ENCODE measurements at regions not wholly inside any gene's neighbourhood (a gene's known extent, or its start where the extent isn't known, plus 50 kb on each side); places are given as distances from the start of the nearest gene placed in this dataset.
"Not testable (repeated sequence)": the region's sequence is repeated elsewhere in the genome, so short reads cannot be mapped to it uniquely, and the experiment has no call there.

GRCh38 chr18:38557006-38557405 lies 991.4 kb upstream of the CELF4 start:
- no peak for DNase-seq

DNA sequence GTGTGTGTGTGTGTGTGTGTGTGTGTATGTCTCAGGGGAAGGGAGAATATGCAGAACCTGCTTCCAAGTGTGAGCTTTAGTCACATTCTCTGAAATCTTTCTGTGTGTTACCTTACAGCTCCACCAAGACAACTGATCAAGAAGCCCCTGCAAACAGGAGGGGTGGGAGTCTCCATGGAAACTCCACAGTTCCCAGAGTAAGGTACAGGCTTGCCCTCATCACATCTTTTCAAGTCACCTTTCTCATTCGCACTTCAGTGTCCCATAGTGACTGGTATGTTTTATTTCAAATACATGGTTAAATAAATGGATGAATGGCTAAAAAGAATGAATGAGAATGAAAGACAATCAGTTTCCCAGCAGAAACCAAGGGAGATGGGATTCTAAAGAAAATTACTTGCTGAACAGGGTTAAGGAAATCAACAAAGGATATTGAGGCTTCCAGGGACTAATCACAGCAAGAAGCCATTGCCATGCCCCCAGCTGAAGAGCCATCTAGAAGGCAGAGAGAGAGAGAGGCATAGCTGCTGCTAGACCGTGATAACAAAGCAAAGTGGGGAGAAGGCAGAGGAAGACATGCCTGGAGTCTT lies 987.2 kb upstream of the CELF4 start:
- no peak for DNase-seq

- DNase-seq = no peak
Measured at GRCh38 chr18:38551881-38552280, 986.3 kb upstream of the CELF4 start.

DNA sequence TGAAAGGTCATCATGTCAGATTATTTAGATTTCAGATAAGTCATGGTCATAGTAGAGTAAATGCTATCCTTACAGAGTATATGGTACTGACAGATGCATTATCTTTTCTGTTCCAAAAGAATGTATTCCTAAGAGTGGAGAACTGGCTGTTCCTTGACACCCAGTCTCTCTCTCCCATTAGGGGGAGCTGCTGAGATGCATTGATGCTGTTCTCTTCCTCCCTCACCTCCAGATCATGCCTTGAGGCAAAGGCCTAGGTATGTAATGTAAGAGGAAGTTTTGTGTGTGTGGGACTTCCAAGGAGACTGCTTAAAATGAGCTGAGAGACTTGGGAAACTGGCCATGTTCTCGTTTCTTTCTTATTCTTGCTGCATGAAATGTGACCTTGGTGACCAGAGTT lies 979.5 kb upstream of the CELF4 start:
- DNase-seq = peak; percentile 12

DNA sequence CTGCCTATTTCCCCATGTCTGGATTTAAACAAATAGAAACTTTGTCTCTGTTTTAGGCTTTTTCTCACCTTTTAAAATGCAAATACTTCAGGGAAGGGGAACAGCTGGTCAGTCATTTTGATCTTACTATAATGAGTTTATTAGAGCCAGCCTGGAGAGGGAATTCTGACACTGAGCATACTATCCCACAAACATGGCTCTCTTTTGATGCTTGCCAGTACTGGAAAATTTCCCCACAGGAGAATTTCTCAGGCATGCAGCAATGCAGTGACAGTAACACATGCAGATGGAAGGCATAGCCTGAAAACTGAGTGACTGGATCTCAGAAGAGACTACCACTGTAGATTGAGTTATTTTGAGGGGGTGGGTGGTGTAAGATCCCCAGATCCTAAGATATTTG lies 974.3 kb upstream of the CELF4 start:
- DNase-seq = no peak

GRCh38 chr18:38539371-38539770 lies 973.8 kb upstream of the CELF4 start:
- no peak for DNase-seq

DNA sequence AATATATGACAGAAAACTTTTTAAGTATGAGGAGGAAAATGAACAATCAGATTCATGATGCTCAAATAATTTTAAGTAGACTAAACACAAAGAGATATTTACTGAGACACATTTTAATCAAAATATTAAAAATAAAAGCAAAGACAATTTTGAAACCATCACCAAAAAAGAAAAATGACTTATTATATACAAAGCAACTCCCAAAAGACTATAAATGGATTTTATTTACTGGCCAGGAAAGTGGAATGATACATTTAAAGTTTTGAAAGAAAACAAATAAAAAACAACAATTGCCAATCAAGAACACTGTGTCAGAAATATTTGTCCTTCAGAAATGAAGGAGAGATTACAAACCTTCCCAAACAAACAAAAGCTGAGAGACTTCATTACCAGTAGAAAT lies 968.5 kb upstream of the CELF4 start:
- no peak for DNase-seq

DNA sequence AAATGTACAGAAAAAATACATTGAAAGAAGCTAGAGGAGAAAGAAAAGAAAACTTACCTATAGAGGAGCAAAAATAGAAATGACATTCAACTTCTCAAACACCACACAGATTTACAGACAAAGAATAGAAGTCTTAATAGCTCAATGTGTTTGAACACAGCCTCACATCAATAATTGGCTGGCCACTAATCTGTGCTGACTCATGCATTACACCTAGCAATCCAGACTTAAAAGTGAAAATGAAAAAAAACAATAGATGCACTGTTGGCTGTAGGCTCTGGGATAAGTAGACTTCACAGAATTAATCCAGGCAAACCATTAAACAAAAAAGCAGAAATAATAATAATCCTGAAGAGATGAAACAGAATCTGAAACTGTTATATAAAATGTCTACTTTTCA lies 961.3 kb upstream of the CELF4 start:
- DNase-seq = no peak

GRCh38 chr18:38525039-38525438 lies 959.4 kb upstream of the CELF4 start:
- no peak for DNase-seq

GRCh38 chr18:38520786-38521185 lies 955.2 kb upstream of the CELF4 start:
- no peak for DNase-seq

DNA sequence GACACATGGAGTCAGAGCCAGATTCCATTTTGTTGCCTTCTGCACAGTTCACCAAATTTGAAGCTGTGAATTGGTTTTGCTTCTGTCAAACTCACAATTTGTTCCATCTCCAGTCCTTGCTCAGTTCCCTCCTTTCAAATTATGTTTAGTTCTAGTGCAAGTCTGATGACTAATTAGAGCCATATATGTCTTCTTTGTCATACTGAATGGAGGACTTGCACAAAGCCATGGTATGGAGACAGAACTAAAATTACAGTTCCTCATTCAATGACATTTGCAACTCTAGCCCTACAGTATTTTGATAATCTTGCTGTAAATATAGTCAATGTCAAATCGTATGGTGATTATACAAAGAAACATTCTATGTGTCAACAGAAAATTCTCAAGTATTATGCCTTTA lies 936.9 kb upstream of the CELF4 start:
- DNase-seq = no peak

DNA sequence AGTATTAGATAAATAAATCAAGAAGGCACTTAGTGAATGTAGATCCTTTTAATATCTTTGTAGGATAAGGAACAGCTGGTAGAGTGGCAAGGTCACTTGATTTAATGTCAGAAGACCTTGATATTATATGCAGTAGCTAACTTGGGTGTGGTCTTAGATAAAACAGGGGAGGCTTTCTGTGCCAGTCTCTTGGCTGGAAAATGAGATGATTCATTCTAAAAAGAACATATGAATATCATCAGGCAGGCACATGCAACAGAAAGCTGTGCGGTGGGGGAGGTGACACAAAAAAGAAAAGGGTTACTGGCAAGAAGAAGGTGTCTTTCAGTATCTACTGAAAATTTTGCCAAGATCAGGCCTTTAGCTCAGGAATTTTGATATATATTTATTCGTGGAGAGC lies 931.7 kb upstream of the CELF4 start:
- no peak for DNase-seq

DNA sequence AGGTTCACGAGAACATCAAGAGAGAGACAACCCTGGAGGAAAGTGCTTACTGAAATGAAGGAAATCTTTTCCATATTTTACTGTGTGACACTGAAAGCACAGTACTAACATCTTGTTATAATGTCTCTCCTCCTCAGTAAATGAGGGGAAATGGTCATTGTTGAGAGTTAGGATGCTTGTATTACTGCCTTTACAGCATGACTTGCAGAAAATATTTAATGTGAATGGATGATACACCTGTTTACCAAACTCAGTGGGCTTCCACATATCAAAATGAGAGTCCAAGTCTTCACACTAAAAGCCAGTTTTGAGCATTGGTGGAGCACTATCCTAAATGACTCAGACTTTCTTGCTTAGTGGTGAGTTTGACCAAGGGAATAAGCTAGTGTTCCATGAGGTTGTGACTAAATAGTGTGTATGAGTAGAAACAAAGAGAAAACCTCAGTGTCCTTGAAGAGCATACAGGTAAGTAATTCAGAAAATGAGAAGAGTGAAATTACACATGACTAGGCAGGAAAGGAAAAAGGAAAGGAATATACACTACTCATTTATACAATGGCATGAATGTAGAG lies 930.7 kb upstream of the CELF4 start:
- DNase-seq = no peak

DNA sequence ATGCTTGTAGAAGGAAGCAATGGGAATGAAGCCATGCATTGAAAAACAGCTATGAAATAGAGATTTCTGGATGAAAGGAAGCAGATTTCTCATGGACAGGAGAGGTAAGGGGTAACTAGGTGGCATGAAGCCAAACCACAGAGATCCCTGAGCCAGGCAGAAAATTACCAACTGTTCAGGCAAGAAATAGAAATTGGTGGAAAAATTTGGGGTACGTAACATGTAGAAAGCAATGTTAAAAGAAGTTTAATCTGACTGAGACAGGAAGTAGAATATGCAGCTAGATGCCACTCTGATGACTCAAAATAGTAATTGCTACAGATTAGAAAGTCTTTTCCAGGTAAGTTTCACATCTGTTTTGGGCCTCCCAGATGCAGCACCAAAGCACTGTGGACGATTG lies 928.5 kb upstream of the CELF4 start:
- no peak for DNase-seq

GRCh38 chr18:38491195-38491594 lies 925.6 kb upstream of the CELF4 start:
- no peak for DNase-seq

GRCh38 chr18:38489721-38490120 lies 924.1 kb upstream of the CELF4 start:
- DNase-seq = not testable (repeated sequence)

GRCh38 chr18:38487521-38487920 lies 921.9 kb upstream of the CELF4 start:
- DNase-seq = no peak

- no peak for DNase-seq
Measured at GRCh38 chr18:38483326-38483725, 917.7 kb upstream of the CELF4 start.

GRCh38 chr18:38481576-38481975 lies 916.0 kb upstream of the CELF4 start:
- no peak for DNase-seq

GRCh38 chr18:38475686-38476085 lies 910.1 kb upstream of the CELF4 start:
- DNase-seq = no peak

- no peak for DNase-seq
Measured at GRCh38 chr18:38473535-38473934, 907.9 kb upstream of the CELF4 start.

GRCh38 chr18:38470421-38470820 lies 904.8 kb upstream of the CELF4 start:
- no peak for DNase-seq

GRCh38 chr18:38466426-38466825 lies 900.8 kb upstream of the CELF4 start:
- no peak for DNase-seq

DNA sequence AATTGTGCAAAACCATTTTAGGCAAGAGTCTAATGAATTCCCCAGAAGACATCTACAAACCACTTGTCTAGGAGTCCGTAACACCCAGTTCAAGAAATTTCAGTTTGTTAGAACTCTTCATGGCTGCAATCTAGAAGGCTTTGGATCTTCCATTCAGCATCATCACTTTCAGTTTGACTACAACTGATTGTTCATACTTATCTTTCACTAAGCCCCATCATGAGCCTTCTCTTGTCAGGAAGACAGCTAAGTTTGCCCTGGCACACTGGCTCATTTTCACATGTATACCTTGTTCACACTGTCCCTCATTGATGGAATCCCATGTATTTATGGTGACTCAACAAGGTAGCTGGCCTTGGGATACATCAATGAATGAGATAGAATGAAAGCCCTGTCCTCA lies 898.4 kb upstream of the CELF4 start:
- no peak for DNase-seq

DNA sequence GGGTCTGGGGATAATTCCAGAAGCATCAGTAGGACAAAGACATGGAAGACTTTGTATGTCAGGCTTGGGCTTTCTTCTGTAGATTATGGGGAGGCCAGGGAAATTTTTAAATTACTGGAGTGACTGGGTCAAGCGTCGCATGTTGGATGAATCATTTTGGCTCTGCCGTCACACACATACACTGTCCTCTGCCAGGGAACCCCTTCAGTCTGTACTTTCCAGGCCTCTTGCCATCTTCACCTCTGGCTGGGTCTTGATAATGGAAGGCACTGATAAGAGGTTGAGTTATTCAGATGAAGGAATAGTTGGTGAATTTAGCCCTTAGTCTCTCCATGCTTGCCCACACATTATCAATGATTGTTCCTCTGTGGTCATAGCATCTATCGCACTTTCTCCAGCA lies 895.1 kb upstream of the CELF4 start:
- DNase-seq = no peak
